ENCODE measurements at regions not wholly inside any gene's neighbourhood (a gene's known extent, or its start where the extent isn't known, plus 50 kb on each side); places are given as distances from the start of the nearest gene placed in this dataset.

DNA sequence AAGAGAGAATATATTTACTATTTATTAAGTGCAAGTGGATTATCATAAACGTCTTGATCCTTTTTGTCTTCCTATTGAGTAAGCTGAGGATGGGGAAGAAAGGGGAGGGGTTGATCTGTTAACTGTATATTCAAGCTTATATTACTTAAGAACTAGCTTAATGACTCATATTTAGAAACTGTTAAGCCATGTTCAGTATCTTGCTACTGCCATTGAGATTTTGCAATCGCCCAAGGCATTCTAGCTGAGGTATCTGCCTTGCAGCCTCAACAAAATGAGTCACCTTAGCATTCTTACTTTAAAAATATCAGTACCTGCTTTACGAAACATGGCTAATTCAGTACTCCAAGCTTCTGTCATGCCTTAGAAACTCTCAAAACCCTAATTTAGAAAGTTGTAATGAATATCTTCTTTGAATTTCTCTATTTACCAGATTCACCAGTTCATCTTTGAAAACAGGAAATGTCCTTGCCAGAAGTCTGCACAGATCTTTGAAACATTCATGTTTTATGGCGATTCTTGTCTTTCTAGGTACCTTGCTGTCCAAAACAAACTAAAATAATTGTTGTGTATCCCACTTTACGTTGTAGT is 76.1 kb downstream of the ALG10B start:
- Histone ChIP-seq H3K36me3 (no peaks in the 10 kb centered on the region), H3K4me3 (replicated peaks in 1 of 3) (no peak overlapping the region), H3K4me1 (no peaks in the 10 kb centered on the region), H3K27ac (no peak overlapping the region), H3K9me3 (no peaks in the 10 kb centered on the region), H3K27me3 (no peaks in the 10 kb centered on the region)
- no peak for DNase-seq
- intact Hi-C loops (cut with DNase I), result no loop called here
- WGBS, 2 donors, result 75 to 76% methylated on average over 5 of the region's 5 CpGs
- TF ChIP-seq, protein P1, sequence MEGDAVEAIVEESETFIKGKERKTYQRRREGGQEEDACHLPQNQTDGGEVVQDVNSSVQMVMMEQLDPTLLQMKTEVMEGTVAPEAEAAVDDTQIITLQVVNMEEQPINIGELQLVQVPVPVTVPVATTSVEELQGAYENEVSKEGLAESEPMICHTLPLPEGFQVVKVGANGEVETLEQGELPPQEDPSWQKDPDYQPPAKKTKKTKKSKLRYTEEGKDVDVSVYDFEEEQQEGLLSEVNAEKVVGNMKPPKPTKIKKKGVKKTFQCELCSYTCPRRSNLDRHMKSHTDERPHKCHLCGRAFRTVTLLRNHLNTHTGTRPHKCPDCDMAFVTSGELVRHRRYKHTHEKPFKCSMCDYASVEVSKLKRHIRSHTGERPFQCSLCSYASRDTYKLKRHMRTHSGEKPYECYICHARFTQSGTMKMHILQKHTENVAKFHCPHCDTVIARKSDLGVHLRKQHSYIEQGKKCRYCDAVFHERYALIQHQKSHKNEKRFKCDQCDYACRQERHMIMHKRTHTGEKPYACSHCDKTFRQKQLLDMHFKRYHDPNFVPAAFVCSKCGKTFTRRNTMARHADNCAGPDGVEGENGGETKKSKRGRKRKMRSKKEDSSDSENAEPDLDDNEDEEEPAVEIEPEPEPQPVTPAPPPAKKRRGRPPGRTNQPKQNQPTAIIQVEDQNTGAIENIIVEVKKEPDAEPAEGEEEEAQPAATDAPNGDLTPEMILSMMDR (IDR thresholded peaks at IDR 0.05), result no peak
- no peak for TF ChIP-seq POLR2A (IDR thresholded peaks at IDR 0.05)

DNA sequence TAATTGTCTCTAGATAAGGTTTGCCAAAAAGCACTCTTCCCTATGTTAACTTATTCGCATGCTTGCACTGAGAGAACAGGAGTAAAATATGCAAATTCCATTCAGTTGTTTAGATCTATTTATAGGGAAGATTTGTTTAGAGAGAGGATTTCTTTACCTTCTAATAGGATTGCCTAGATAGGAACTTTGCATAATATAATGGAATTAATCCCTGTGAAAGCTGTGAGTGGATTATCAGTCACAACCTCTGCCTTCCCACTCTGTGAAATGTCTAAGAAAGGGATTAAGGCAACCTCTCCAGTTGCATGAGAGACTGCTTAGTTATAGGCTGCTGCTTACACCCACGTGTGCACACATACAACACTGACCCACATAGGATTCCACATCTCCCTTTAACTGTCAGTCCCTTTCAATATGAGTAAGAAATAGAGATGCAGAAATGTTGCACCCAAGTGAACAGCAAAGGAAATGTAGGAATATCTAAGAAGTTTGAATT is 83.2 kb downstream of the ALG10B start:
- DNase-seq, result no peak
- Histone ChIP-seq H3K9me3 (no peaks in the 10 kb centered on the region), H3K27ac (no peak overlapping the region), H3K36me3 (no peaks in the 10 kb centered on the region), H3K27me3 (no peaks in the 10 kb centered on the region), H3K4me1 (no peaks in the 10 kb centered on the region), H3K4me3 (replicated peaks in 1 of 3) (no peak overlapping the region)
- intact Hi-C loops (cut with DNase I), result no loop called here
- WGBS, 2 donors, result 34 to 54% methylated on average over 2 of the region's 2 CpGs
- no peak for TF ChIP-seq POLR2A (IDR thresholded peaks at IDR 0.05)
- TF ChIP-seq, protein P1 (IDR thresholded peaks at IDR 0.05), result no peak

DNA sequence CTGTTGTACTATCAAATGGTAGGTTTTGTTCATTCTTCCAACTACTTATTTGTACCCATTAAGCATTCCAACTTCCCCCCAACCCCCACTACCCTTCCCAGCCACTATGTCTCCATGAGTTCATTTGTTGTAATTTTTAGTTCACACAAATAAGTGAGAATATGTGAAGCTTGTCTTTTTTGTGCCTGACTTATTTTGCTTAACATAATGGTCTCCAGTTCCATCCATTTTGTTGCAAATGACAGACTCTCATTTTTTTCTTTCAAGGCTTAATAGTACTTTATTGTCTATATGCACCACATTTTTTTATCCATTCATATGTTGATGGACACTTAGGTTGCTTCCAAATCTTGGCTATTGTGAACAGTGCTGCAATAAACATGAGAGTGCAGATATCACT is 86.2 kb downstream of the ALG10B start:
- no peaks in the 10 kb centered on the region for H3K36me3 ChIP-seq
- DNase-seq, result no peak
- H3K9me3 ChIP-seq, result no peaks in the 10 kb centered on the region
- no peak overlapping the region for H3K4me3 ChIP-seq (replicated peaks in 1 of 3)
- intact Hi-C loops (cut with DNase I), result no loop called here
- no peak overlapping the region for H3K27ac ChIP-seq
- H3K27me3 ChIP-seq, result no peaks in the 10 kb centered on the region
- TF ChIP-seq, protein P1 (IDR thresholded peaks at IDR 0.05), result no peak
- no peak for TF ChIP-seq POLR2A (IDR thresholded peaks at IDR 0.05)
- no peaks in the 10 kb centered on the region for H3K4me1 ChIP-seq

GRCh38 chr12:38409511-38409910 is 92.9 kb downstream of the ALG10B start:
- no peak for TF ChIP-seq POLR2A (IDR thresholded peaks at IDR 0.05)
- TF ChIP-seq, protein P1 (IDR thresholded peaks at IDR 0.05), result no peak
- 22 to 45% methylated on average over 1 of the region's 1 CpG for WGBS, 2 donors
- intact Hi-C loops (cut with DNase I), result no loop called here

DNA sequence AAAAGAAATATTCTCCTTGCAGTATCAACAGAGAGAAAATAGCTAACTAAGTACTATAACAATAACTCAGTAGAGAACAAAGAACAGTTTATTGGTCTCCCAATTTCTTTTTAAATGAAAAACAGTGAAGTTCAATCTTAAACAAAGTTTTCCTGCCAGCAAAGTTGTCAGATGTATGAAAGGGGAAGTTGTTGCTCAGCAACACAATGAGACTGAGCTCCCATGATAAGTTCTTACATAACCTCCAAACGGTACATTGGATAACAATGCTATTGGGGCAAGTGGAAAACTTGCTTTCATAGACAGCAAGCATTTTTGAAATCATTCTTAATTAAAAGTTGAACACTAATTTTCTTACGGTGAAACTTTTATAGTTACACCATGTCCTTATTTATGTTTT is 94.9 kb downstream of the ALG10B start:
- intact Hi-C loops (cut with DNase I), result no loop called here
- Histone ChIP-seq H3K4me3 (replicated peaks in 1 of 3) (no peak overlapping the region), H3K9me3 (no peaks in the 10 kb centered on the region), H3K36me3 (no peaks in the 10 kb centered on the region), H3K27ac (no peak overlapping the region), H3K4me1 (no peaks in the 10 kb centered on the region), H3K27me3 (no peaks in the 10 kb centered on the region)
- DNase-seq, result no peak
- no peak for TF ChIP-seq POLR2A (IDR thresholded peaks at IDR 0.05)
- TF ChIP-seq, protein P1 (IDR thresholded peaks at IDR 0.05), result no peak
- 67 to 77% methylated on average over 2 of the region's 2 CpGs for WGBS, 2 donors

More at GRCh38 chr12:38409511-38409910, 92.9 kb downstream of the ALG10B start:
- Histone ChIP-seq H3K4me3 (replicated peaks in 1 of 3) (no peak overlapping the region), H3K27ac (no peak overlapping the region), H3K4me1 (no peaks in the 10 kb centered on the region), H3K36me3 (no peaks in the 10 kb centered on the region), H3K9me3 (no peaks in the 10 kb centered on the region), H3K27me3 (no peaks in the 10 kb centered on the region)
- DNase-seq, result no peak
